GM19035 (cell line): ENCODE measurements at regions not wholly inside any gene's neighbourhood (a gene's known extent, or its start where the extent isn't known, plus 50 kb on each side); places are given as distances from the start of the nearest gene placed in this dataset.

ENCODE experiments used
- ATAC-seq: cut with Tn5 transposase; IDR thresholded peaks from one replicate; pipeline ENCODE4 v1.9.1; 2021; ENCODE audit not compliant: unreplicated experiment

GRCh38 chr6:121499666-121500065, 64.2 kb downstream of the GJA1 start:
- no peak for ATAC-seq

GRCh38 chr6:121503589-121503991, 68.1 kb downstream of the GJA1 start:
- no peak for ATAC-seq

GRCh38 chr6:121504227-121504626, 68.8 kb downstream of the GJA1 start:
- ATAC-seq: no peak

- ATAC-seq: no peak
These were observed 69.8 kb downstream of the GJA1 start for GRCh38 chr6:121505284-121505683.

- no peak for ATAC-seq
These were observed 71.6 kb downstream of the GJA1 start for GRCh38 chr6:121506761-121507754.

GRCh38 chr6:121510568-121511177, 75.2 kb downstream of the GJA1 start:
- no peak for ATAC-seq

GRCh38 chr6:121515630-121516265, 80.3 kb downstream of the GJA1 start:
- ATAC-seq: no peak

- ATAC-seq: no peak
These were observed 80.9 kb downstream of the GJA1 start for GRCh38 chr6:121516331-121516730.

GRCh38 chr6:121520337-121521163, 85.1 kb downstream of the GJA1 start:
- no peak for ATAC-seq

GRCh38 chr6:121521164-121521555, 85.7 kb downstream of the GJA1 start:
- no peak for ATAC-seq

- ATAC-seq: no peak
These were observed 86.8 kb downstream of the GJA1 start for GRCh38 chr6:121522265-121522664.

GRCh38 chr6:121522771-121523386, 87.4 kb downstream of the GJA1 start:
- no peak for ATAC-seq

GRCh38 chr6:121523628-121524027, 88.2 kb downstream of the GJA1 start:
- no peak for ATAC-seq

- no peak for ATAC-seq
These were observed 90.8 kb downstream of the GJA1 start for GRCh38 chr6:121526282-121526681.

- ATAC-seq: no peak
These were observed 96.3 kb downstream of the GJA1 start for GRCh38 chr6:121531658-121532169.

GRCh38 chr6:121533321-121533841, 97.9 kb downstream of the GJA1 start:
- ATAC-seq: no peak

- ATAC-seq: no peak
These were observed 100.3 kb downstream of the GJA1 start for GRCh38 chr6:121535777-121536176.

GRCh38 chr6:121536345-121536744, 100.9 kb downstream of the GJA1 start:
- no peak for ATAC-seq

- ATAC-seq: no peak
These were observed 104.0 kb downstream of the GJA1 start for GRCh38 chr6:121539439-121539838.

- no peak for ATAC-seq
These were observed 104.8 kb downstream of the GJA1 start for GRCh38 chr6:121540210-121540609.
